IMR-90 (cell line): ENCODE measurements at regions not wholly inside any gene's neighbourhood (a gene's known extent, or its start where the extent isn't known, plus 50 kb on each side); places are given as distances from the start of the nearest gene placed in this dataset.

Source experiments
- ATAC-seq: fragments of 200-7000 bp; cut with Tn5 transposase; 2 replicates; pipeline ENCODE4 v1.9.1; 2020; ENCODE audit warnings: low read depth, mild to moderate bottlenecking, moderate library complexity
- BruUV-seq: library from RNA; stranded (reverse); fragments of 400-500 nt; replicated peaks from 2 replicates; lab custom pipeline; 2021; lab: Mats Ljungman, UMichigan
- CTCF ChIA-PET: fragments of 300-600 bp; formaldehyde crosslinking; extraction: SDS; loops from one replicate; lab custom pipeline; 2021; ENCODE audit warnings: antibody characterized with exemption; lab: Yijun Ruan, JAX
- POLR2A ChIA-PET: fragments of 300-600 bp; sonication (Branson Sonifier 250); formaldehyde crosslinking; loops from one replicate; lab custom pipeline; 2022; ENCODE audit warnings: antibody characterized with exemption; ENCODE audit not compliant: unreplicated experiment; lab: Charles Lee
- DNase-seq: peaks from one replicate; pipeline ENCODE4 v3.0.0; 2013
- H2AFZ ChIP-seq: replicated peaks from 2 replicates; pipeline ENCODE3; 2013; ENCODE audit warnings: low read length, mild to moderate bottlenecking; ENCODE audit not compliant: poor library complexity
- H2AK5ac ChIP-seq: 2 replicates; pipeline ENCODE4 v1.6.1; 2013; ENCODE audit warnings: low read depth, low read length, inconsistent platforms
- H2AK9ac ChIP-seq: replicated peaks from 2 replicates; pipeline ENCODE3; 2013; ENCODE audit warnings: mild to moderate bottlenecking, low read depth, low read length, moderate library complexity; ENCODE audit not compliant: poor library complexity
- H2BK120ac ChIP-seq: 2 replicates; pipeline ENCODE4 v1.6.1; 2013; ENCODE audit warnings: low read depth, low read length, inconsistent platforms
- H2BK15ac ChIP-seq: 3 replicates; pipeline ENCODE4 v1.6.1; 2013; ENCODE audit warnings: low read depth, low read length, inconsistent platforms
- H2BK20ac ChIP-seq: 2 replicates; pipeline ENCODE4 v1.6.1; 2013; ENCODE audit warnings: low read depth, mild to moderate bottlenecking, inconsistent platforms, low read length, moderate library complexity
- H2BK5ac ChIP-seq: 2 replicates; pipeline ENCODE4 v1.6.1; 2013; ENCODE audit warnings: mild to moderate bottlenecking, low read depth, low read length, inconsistent platforms; ENCODE audit not compliant: poor library complexity, severe bottlenecking
- H3K14ac ChIP-seq: replicated peaks from 2 replicates; pipeline ENCODE4 v1.6.1; 2013; ENCODE audit warnings: low read depth, low read length, inconsistent platforms
- H3K18ac ChIP-seq: 2 replicates; pipeline ENCODE4 v1.6.1; 2013; ENCODE audit warnings: low read depth, low read length, control low read depth
- H3K23ac ChIP-seq: 2 replicates; pipeline ENCODE4 v1.6.1; 2013; ENCODE audit warnings: low read depth, low read length, inconsistent platforms
- H3K27ac ChIP-seq: 2 replicates; pipeline ENCODE4 v1.5.1; 2013; ENCODE audit warnings: mild to moderate bottlenecking, control low read depth, low read length; ENCODE audit not compliant: insufficient read depth
- H3K27me3 ChIP-seq: 2 replicates; pipeline ENCODE4 v1.6.1; 2013; ENCODE audit warnings: low read length; ENCODE audit not compliant: control insufficient read depth, insufficient read depth
- H3K36me3 ChIP-seq: 2 replicates; pipeline ENCODE4 v1.6.1; 2013; ENCODE audit warnings: low read length, mixed read lengths; ENCODE audit not compliant: control insufficient read depth, insufficient read depth
- H3K4ac ChIP-seq: 2 replicates; pipeline ENCODE4 v1.6.1; 2013; ENCODE audit warnings: low read depth, low read length, inconsistent platforms
- H3K4me1 ChIP-seq: 2 replicates; pipeline ENCODE4 v1.6.1; 2013; ENCODE audit warnings: low read length, mixed read lengths; ENCODE audit not compliant: control insufficient read depth, insufficient read depth
- H3K4me2 ChIP-seq: 2 replicates; pipeline ENCODE4 v1.6.1; 2013; ENCODE audit warnings: low read depth, mild to moderate bottlenecking, control low read depth, low read length, moderate library complexity
- H3K4me3 ChIP-seq: 2 replicates; pipeline ENCODE4 v1.5.1; 2013; ENCODE audit warnings: low read depth, mild to moderate bottlenecking, control low read depth, low read length, moderate library complexity; ENCODE audit not compliant: insufficient read depth
- H3K56ac ChIP-seq: 2 replicates; pipeline ENCODE4 v1.6.1; 2013; ENCODE audit warnings: low read length, inconsistent platforms; ENCODE audit not compliant: insufficient read depth; ENCODE audit errors: extremely low read depth
- H3K79me1 ChIP-seq, 2 experiments: 2 replicates each; pipeline ENCODE4 v1.6.1; 2013; ENCODE audit warnings: low read length in 2 of 2, inconsistent platforms in 1 of 2, low read depth in 1 of 2
- H3K9ac ChIP-seq: 2 replicates; pipeline ENCODE4 v1.6.1; 2013; ENCODE audit warnings: low read depth, low read length, control low read depth
- H3K9me1 ChIP-seq: 2 replicates; pipeline ENCODE4 v1.6.1; 2013; ENCODE audit warnings: low read length, inconsistent platforms; ENCODE audit not compliant: insufficient read depth
- H3K9me3 ChIP-seq: 2 replicates; pipeline ENCODE4 v1.6.1; 2013; ENCODE audit warnings: low read length; ENCODE audit not compliant: control insufficient read depth, insufficient read depth
- H4K20me1 ChIP-seq: 2 replicates; pipeline ENCODE4 v1.6.1; 2013; ENCODE audit warnings: low read length, inconsistent platforms; ENCODE audit not compliant: insufficient read depth
- H4K5ac ChIP-seq: 2 replicates; pipeline ENCODE4 v1.6.1; 2013; ENCODE audit warnings: mild to moderate bottlenecking, low read depth, low read length, control low read depth
- H4K8ac ChIP-seq, 2 experiments: 2 replicates each; pipeline ENCODE4 v1.6.1; 2013; ENCODE audit warnings: low read depth in 2 of 2, low read length in 2 of 2, control low read depth in 1 of 2, inconsistent platforms in 1 of 2
- H4K91ac ChIP-seq: 2 replicates; pipeline ENCODE4 v1.6.1; 2013; ENCODE audit warnings: low read depth, low read length, inconsistent platforms; ENCODE audit not compliant: insufficient read depth
- BHLHE40 ChIP-seq: fragments of 150-350 bp; IDR thresholded peaks from 2 replicates; pipeline ENCODE4 v1.6.1; 2016; ENCODE audit warnings: mild to moderate bottlenecking, low read depth, low read length
- CEBPB ChIP-seq: IDR thresholded peaks from 2 replicates; pipeline ENCODE4 v1.6.1; 2012; ENCODE audit warnings: low read depth, low read length, improper control_type of control experiment
- CHD1 ChIP-seq: IDR thresholded peaks from 2 replicates; pipeline ENCODE4 v1.6.1; 2012; ENCODE audit warnings: low read depth, low read length, improper control_type of control experiment
- CTCF ChIP-seq: conservative IDR thresholded peaks from 2 replicates; pipeline ENCODE4 v1.5.1; 2012; ENCODE audit warnings: mild to moderate bottlenecking, low read depth, low read length, improper control_type of control experiment
- FOS ChIP-seq: fragments of 150-350 bp; IDR thresholded peaks from 2 replicates; pipeline ENCODE4 v1.6.1; 2016; ENCODE audit warnings: low read depth, low read length
- MAFK ChIP-seq: IDR thresholded peaks from 2 replicates; pipeline ENCODE4 v1.6.1; 2012; ENCODE audit warnings: low read depth, low read length, improper control_type of control experiment
- MAZ ChIP-seq: IDR thresholded peaks from 2 replicates; pipeline ENCODE4 v1.6.1; 2012; ENCODE audit warnings: low read depth, mild to moderate bottlenecking, low read length, improper control_type of control experiment, moderate library complexity, borderline replicate concordance
- MXI1 ChIP-seq: IDR thresholded peaks from 2 replicates; pipeline ENCODE4 v1.6.1; 2012; ENCODE audit warnings: low read depth, mild to moderate bottlenecking, low read length, moderate library complexity, borderline replicate concordance
- NFE2L2 ChIP-seq: fragments of 150-350 bp; IDR thresholded peaks from 2 replicates; pipeline ENCODE4 v1.6.1; 2016; ENCODE audit warnings: low read depth, mild to moderate bottlenecking, low read length
- POLR2A ChIP-seq: IDR thresholded peaks from 2 replicates; pipeline ENCODE4 v1.6.1; 2012; ENCODE audit warnings: mild to moderate bottlenecking, low read depth, low read length
- RAD21 ChIP-seq: IDR thresholded peaks from 2 replicates; pipeline ENCODE4 v1.6.1; 2012; ENCODE audit warnings: low read length, improper control_type of control experiment
- RCOR1 ChIP-seq: IDR thresholded peaks from 2 replicates; pipeline ENCODE4 v1.6.1; 2012; ENCODE audit warnings: mild to moderate bottlenecking, low read length, improper control_type of control experiment; ENCODE audit not compliant: insufficient replicate concordance
- RFX5 ChIP-seq: IDR thresholded peaks from 2 replicates; pipeline ENCODE4 v1.8.0; 2012; ENCODE audit warnings: low read depth, mild to moderate bottlenecking, low read length, moderate library complexity
- SMC3 ChIP-seq: fragments of 150-350 bp; IDR thresholded peaks from 2 replicates; pipeline ENCODE4 v1.6.1; 2016; ENCODE audit warnings: low read depth, mild to moderate bottlenecking, antibody characterized with exemption, low read length, moderate library complexity
- dilution Hi-C: fragments of 300-500 bp; cut with HindIII; formaldehyde crosslinking; loops from one replicate; pipeline ENCODE4 v1.14.3; 2018; ENCODE audit warnings: low sequenced_read_pairs; ENCODE audit not compliant: unreplicated experiment
- in situ Hi-C: fragments of 300-500 bp; cut with MboI; formaldehyde crosslinking; loops from 3 replicates; pipeline ENCODE4 v1.14.3; 2019; ENCODE audit warnings: low sequenced_read_pairs, inconsistent platforms, mixed read lengths
- intact Hi-C: fragments of 100-400 bp; cut with micrococcal nuclease; formaldehyde crosslinking; loops from 2 replicates; pipeline ENCODE4 v1.10.0; 2022
- TF ChIP-seq, protein P1 (sequence below): fragments of 150-350 bp; IDR thresholded peaks from 2 replicates; pipeline ENCODE4 v1.6.1; 2017; ENCODE audit warnings: mild to moderate bottlenecking, antibody characterized with exemption, low read length, low read depth
- TF ChIP-seq, protein P2 (sequence below): fragments of 150-350 bp; IDR thresholded peaks from 2 replicates; pipeline ENCODE4 v1.6.1; 2016; ENCODE audit warnings: low read depth, mild to moderate bottlenecking, low read length, moderate library complexity, borderline replicate concordance

DNA sequence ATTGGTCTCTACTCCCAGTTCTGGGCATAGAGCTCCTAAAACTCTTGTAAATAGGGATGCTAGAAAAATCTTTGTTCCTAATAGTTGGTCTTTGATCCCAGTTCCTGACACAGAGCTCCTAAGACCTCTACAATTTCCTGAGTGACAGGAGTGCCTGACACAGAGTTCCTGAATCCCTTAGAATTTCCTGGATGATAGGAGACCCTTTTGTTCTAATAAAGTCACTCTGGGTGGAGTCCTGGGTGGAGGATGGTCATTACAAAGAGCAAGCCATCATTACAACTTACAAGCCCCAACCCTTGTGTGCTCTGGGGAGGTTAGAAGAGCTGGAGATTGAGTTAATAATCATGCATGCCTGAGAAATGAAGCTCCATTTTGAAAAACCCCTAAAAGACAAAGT is 58.4 kb downstream of the ZZZ3 start:
- Histone ChIP-seq H4K20me1 (no peaks in the 10 kb centered on the region), H2BK20ac (no peak overlapping the region), H3K14ac (no peak overlapping the region), H2AFZ (no peak overlapping the region), H3K4me2 (no peak overlapping the region), H3K4me1 (no peaks in the 10 kb centered on the region), H2BK120ac (no peak overlapping the region), H3K18ac (no peak overlapping the region), H3K79me1 (peaks cover 15 to 37% of the 10 kb centered on the region in 2 experiments; a peak in 3 of 4 replicates), H4K5ac (no peak overlapping the region), H3K9me1 (0 out of 2 replicates have a peak, but pooled peaks cover 3% of the 10 kb centered on the region), H2AK5ac (no peak overlapping the region), H3K27ac (no peak overlapping the region), H3K27me3 (no peaks in the 10 kb centered on the region), H3K56ac (no peak overlapping the region), H2AK9ac (no peak overlapping the region), H3K23ac (no peak overlapping the region), H4K8ac (no peak overlapping the region), H2BK5ac (no peak overlapping the region), H3K4ac (no peak overlapping the region), H2BK15ac (no peak overlapping the region), H3K9me3 (no peaks in the 10 kb centered on the region), H3K9ac (no peak overlapping the region), H4K91ac (no peak overlapping the region), H3K4me3 (no peak overlapping the region), H3K36me3 (peaks cover 13% of the 10 kb centered on the region)
- DNase-seq (no peak), ATAC-seq (no peak)
- POLR2A ChIA-PET: interaction anchor here (0.6 kb wide), 1 partner anchor 1558 kb away, joined by 3 read pairs; no protein-coding TSS in a partner anchor
- dilution Hi-C loops: no loop called here
- in situ Hi-C loops: no loop called here
- BruUV-seq: no TSS peak
- intact Hi-C loops: no loop called here
- TF ChIP-seq POLR2A (no peak), FOS (no peak), BHLHE40 (no peak), MAZ (no peak), RFX5 (no peak), RAD21 (no peak), MAFK (no peak), NFE2L2 (no peak), RCOR1 (no peak), CHD1 (no peak), CTCF (no peak), CEBPB (no peak), MXI1 (no peak), SMC3 (no peak)
- TF ChIP-seq, protein P1, sequence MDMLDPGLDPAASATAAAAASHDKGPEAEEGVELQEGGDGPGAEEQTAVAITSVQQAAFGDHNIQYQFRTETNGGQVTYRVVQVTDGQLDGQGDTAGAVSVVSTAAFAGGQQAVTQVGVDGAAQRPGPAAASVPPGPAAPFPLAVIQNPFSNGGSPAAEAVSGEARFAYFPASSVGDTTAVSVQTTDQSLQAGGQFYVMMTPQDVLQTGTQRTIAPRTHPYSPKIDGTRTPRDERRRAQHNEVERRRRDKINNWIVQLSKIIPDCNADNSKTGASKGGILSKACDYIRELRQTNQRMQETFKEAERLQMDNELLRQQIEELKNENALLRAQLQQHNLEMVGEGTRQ: no peak
- TF ChIP-seq, protein P2, sequence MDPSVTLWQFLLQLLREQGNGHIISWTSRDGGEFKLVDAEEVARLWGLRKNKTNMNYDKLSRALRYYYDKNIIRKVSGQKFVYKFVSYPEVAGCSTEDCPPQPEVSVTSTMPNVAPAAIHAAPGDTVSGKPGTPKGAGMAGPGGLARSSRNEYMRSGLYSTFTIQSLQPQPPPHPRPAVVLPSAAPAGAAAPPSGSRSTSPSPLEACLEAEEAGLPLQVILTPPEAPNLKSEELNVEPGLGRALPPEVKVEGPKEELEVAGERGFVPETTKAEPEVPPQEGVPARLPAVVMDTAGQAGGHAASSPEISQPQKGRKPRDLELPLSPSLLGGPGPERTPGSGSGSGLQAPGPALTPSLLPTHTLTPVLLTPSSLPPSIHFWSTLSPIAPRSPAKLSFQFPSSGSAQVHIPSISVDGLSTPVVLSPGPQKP: no peak
- CTCF ChIA-PET: no interaction called here
